Suprapubic skin (tissue), 3 donors: ENCODE measurements at regions not wholly inside any gene's neighbourhood (a gene's known extent, or its start where the extent isn't known, plus 50 kb on each side); places are given as distances from the start of the nearest gene placed in this dataset.

Experiments used
- CTCF ChIP-seq, 2 donors: fragments of 200-600 bp in 1 of 2; fragments of 450-650 bp in 1 of 2; sonication (generic) in 1 of 2; IDR thresholded peaks; one replicate each; pipeline ENCODE4 v1.5.1; 2016 to 2019; ENCODE audit warnings: antibody characterized with exemption in 2 of 2, mild to moderate bottlenecking in 1 of 2, moderate library complexity in 1 of 2
- EP300 ChIP-seq: sonication (generic); formaldehyde crosslinking; IDR thresholded peaks from one replicate; pipeline ENCODE4 v1.6.1; 2017; ENCODE audit warnings: antibody characterized with exemption
- POLR2A ChIP-seq, 2 donors: fragments of 450-650 bp; IDR thresholded peaks; one replicate each; pipeline ENCODE4 v1.6.1; 2017; ENCODE audit warnings: antibody characterized with exemption in 2 of 2, mild to moderate bottlenecking in 2 of 2, moderate library complexity in 2 of 2

- TF ChIP-seq CTCF (IDR thresholded peaks at IDR 0.05) (no peak), POLR2A (IDR thresholded peaks at IDR 0.05) (no peak), EP300 (no peak)
These were observed 571.2 kb upstream of the ACTRT1 start for GRCh38 chrX:128623361-128623760.
